NCI-H2227 (cell line): ENCODE measurements at regions not wholly inside any gene's neighbourhood (a gene's known extent, or its start where the extent isn't known, plus 50 kb on each side); places are given as distances from the start of the nearest gene placed in this dataset.

Source experiments
- DNase-seq: peaks from one replicate; lab custom pipeline; 2025; ENCODE audit not compliant: unreplicated experiment; lab: John Stamatoyannopoulos, UW

DNA sequence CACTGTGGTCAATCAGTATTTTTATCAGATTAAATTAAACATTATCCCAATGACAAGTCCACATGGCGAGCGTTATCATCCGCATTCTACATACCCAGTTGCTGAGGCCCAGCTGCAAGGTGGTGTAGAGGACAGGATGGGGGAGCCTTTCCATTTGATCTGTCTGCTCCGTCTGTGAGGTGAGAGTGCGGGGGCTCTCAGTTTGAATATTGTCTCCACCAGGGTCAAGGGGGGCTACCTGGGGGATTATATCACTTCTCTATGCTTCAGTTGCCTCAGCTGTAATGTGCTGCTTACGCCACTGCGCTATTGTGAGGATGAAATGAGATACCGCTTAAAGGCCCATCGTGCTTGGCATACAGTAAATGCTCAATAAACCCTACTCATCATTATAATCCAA is 1106.0 kb downstream of the BCL11B start:
- DNase-seq: no peak

- no peak for DNase-seq
Measured at GRCh38 chr14:98167275-98167674, 1104.7 kb downstream of the BCL11B start.

DNA sequence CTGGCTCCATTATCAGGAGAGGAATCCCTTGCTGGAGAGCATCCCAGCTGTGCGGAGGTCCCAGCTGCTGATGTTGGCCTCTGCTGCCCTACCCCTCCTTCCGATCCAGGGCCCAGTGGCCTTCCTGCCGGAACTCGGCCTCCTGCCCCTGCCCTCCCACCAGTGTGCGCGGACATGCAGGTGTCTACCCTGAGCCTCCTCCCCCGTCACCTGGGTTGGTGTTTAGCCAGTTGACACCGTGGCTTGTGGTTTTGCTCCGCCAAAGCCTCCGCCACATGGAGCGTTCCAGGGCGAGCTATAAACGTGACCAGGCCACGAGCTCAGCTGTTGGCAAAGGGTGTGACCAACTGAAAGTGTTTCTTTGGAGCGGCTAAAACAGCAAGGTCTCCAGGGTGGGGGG is 1104.3 kb downstream of the BCL11B start:
- DNase-seq: no peak

GRCh38 chr14:98168211-98168985 is 1103.6 kb downstream of the BCL11B start:
- no peak for DNase-seq

DNA sequence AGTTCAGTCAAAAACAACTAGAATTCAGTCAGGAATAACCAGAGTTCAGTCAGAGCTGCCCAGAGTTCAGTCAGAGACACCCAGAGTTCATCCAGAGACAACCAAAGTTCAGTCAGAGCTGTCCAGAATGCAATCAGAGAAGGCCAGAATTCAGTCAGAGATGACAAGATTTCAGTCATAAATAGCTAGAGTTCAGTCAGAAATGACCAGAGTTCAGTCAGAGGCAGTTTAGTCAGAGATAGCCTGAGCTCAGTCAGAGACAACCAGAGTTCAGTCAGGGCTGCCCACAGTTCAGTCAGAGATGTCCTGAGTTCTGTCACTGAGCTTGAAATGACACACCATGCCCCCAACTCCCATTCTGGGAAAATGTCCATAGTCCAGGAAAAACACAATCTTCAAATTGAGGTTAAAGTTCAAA is 1102.8 kb downstream of the BCL11B start:
- no peak for DNase-seq

GRCh38 chr14:98170575-98170974 is 1101.4 kb downstream of the BCL11B start:
- no peak for DNase-seq

GRCh38 chr14:98171654-98172053 is 1100.3 kb downstream of the BCL11B start:
- DNase-seq: no peak

GRCh38 chr14:98172243-98172778 is 1099.7 kb downstream of the BCL11B start:
- no peak for DNase-seq

GRCh38 chr14:98173305-98173704 is 1098.7 kb downstream of the BCL11B start:
- no peak for DNase-seq

GRCh38 chr14:98174041-98174440 is 1098.0 kb downstream of the BCL11B start:
- no peak for DNase-seq

GRCh38 chr14:98175436-98175835 is 1096.6 kb downstream of the BCL11B start:
- DNase-seq: no peak

- no peak for DNase-seq
Measured at GRCh38 chr14:98175881-98176280, 1096.1 kb downstream of the BCL11B start.

- no peak for DNase-seq
Measured at GRCh38 chr14:98176892-98177291, 1095.1 kb downstream of the BCL11B start.

- DNase-seq: no peak
Measured at GRCh38 chr14:98177551-98177950, 1094.4 kb downstream of the BCL11B start.

DNA sequence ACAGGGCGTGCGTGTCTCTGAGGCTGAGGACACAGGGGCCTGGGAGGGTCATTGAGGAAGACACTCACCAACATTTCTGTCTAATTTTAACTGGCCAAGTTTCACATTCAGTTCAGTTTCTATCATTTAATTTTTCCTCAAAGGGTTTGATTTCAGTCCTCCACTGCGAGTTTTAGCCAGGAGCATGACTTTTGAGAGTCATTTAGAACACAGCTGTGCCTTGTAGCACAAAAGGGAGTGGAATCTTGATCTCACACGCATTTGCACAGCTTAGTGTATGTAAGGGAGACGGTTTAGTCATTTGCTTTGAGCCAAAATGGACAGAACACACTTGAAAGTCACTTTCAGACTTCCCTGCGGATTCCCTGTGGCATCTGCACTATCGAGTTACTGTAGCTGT is 1090.8 kb downstream of the BCL11B start:
- DNase-seq: no peak

GRCh38 chr14:98181768-98182167 is 1090.2 kb downstream of the BCL11B start:
- DNase-seq: no peak

DNA sequence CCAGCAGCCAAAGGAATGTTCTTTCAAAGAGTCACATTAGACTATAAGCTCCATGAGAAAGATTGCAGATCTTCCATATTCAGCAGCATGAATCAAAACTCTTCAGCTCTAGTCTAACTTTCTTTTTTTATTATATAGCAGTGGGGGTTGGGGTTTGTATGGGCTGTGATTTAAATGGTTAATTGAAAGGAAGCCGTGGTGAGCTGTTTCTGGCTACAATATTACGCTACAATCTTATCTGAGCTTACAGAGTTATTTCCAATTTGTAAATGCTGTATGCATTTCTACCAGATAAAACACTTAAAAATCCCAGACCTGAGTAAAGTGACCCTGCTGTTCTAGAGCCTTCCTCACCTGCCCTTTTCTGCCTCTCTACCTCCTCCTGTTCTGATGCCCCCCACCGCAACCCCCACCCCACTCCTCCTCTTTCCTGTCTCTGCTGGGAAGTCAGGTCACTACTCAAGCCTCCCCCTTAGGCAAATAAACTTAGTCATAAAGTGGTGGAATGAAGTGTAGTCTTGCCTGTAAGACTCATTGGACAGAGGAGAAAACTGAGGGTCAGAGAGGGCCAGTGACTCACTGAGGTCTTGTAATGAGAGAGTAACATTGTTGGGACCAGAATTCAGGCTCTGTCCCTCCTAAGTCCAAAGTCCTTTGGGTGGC is 1089.5 kb downstream of the BCL11B start:
- no peak for DNase-seq

- no peak for DNase-seq
Measured at GRCh38 chr14:98183556-98183955, 1088.4 kb downstream of the BCL11B start.

DNA sequence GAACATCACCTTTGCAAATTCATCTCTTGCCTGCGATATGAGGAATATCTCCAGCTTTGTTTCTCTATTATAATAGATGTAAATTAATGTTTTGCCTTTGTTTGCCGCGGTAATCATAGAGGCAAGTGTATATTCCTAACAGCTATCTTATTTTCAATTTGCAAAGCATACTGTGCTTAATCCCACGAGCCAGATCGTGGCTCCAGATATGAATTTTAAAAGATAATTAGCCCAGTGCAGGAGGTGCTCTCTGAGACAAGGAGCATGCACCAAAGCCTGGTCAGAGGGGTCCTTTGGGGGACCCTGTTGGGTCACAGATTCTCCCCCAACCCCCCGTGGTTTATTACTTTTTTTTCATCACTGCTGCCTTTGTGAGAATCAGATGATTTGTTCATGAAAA is 1087.5 kb downstream of the BCL11B start:
- DNase-seq: no peak

- DNase-seq: no peak
Measured at GRCh38 chr14:98185036-98185435, 1087.0 kb downstream of the BCL11B start.

- no peak for DNase-seq
Measured at GRCh38 chr14:98186140-98186539, 1085.9 kb downstream of the BCL11B start.

DNA sequence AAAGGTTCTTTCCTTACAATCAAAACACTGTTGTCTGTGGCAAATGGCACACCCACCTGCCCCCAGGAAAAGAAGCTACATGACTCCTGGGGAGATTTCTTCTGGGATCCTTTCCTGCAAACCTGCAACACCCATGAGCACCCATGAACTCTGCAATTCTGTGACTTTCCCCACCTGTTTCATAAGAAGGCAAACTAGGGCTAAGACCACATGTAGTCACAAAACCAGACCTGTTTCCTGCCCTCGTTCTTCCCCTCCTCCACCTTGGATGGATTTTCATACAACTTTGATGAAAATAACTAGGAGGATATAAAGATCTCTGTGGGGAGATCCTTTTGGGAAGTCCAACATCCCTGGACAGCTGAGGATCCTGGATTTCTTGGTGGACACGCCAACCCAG is 1084.7 kb downstream of the BCL11B start:
- DNase-seq: no peak
